ENCODE measurements at regions not wholly inside any gene's neighbourhood (a gene's known extent, or its start where the extent isn't known, plus 50 kb on each side); places are given as distances from the start of the nearest gene placed in this dataset.

GRCh38 chr3:107907996-107908395, 182.8 kb downstream of the CD47 start:
- Histone ChIP-seq H3K36me3 (no peaks in the 10 kb centered on the region), H3K27me3 (no peaks in the 10 kb centered on the region), H3K4me1 (no peaks in the 10 kb centered on the region), H3K4me3 (no peak overlapping the region), H3K9me3 (no peaks in the 10 kb centered on the region), H3K27ac (no peak overlapping the region)
- DNase-seq = no peak
- TF ChIP-seq CTCF (IDR thresholded peaks at IDR 0.05) (no peak), POLR2A (IDR thresholded peaks at IDR 0.05) (no peak)

GRCh38 chr3:107904536-107905066, 186.2 kb downstream of the CD47 start:
- DNase-seq = no peak
- no peaks in the 10 kb centered on the region for H3K9me3 ChIP-seq

GRCh38 chr3:107899990-107900651, 190.7 kb downstream of the CD47 start:
- no peaks in the 10 kb centered on the region for H3K9me3 ChIP-seq
- no peak overlapping the region for H3K4me3 ChIP-seq
- H3K27ac ChIP-seq = no peak overlapping the region
- no peaks in the 10 kb centered on the region for H3K27me3 ChIP-seq
- no peak for TF ChIP-seq CTCF (IDR thresholded peaks at IDR 0.05)
- no peak for TF ChIP-seq POLR2A (IDR thresholded peaks at IDR 0.05)
- no peak for DNase-seq
- no peaks in the 10 kb centered on the region for H3K36me3 ChIP-seq
- H3K4me1 ChIP-seq = no peaks in the 10 kb centered on the region

More at GRCh38 chr3:107904536-107905066, 186.2 kb downstream of the CD47 start:
- H3K27ac ChIP-seq = no peak overlapping the region
- no peaks in the 10 kb centered on the region for H3K27me3 ChIP-seq
- no peaks in the 10 kb centered on the region for H3K4me1 ChIP-seq
- H3K4me3 ChIP-seq = no peak overlapping the region
- TF ChIP-seq CTCF (IDR thresholded peaks at IDR 0.05) (no peak), POLR2A (IDR thresholded peaks at IDR 0.05) (no peak)
- no peaks in the 10 kb centered on the region for H3K36me3 ChIP-seq

GRCh38 chr3:107897471-107898061, 193.3 kb downstream of the CD47 start:
- Histone ChIP-seq H3K4me1 (no peaks in the 10 kb centered on the region), H3K9me3 (no peaks in the 10 kb centered on the region), H3K27ac (no peak overlapping the region), H3K36me3 (no peaks in the 10 kb centered on the region), H3K27me3 (no peaks in the 10 kb centered on the region), H3K4me3 (no peak overlapping the region)
- DNase-seq = no peak
- TF ChIP-seq POLR2A (IDR thresholded peaks at IDR 0.05) (no peak), CTCF (IDR thresholded peaks at IDR 0.05) (no peak)

- Histone ChIP-seq H3K4me3 (no peak overlapping the region), H3K36me3 (no peaks in the 10 kb centered on the region), H3K9me3 (no peaks in the 10 kb centered on the region), H3K4me1 (no peaks in the 10 kb centered on the region), H3K27ac (no peak overlapping the region), H3K27me3 (no peaks in the 10 kb centered on the region)
- no peak for TF ChIP-seq CTCF (IDR thresholded peaks at IDR 0.05)
- TF ChIP-seq POLR2A (IDR thresholded peaks at IDR 0.05) = no peak
- no peak for DNase-seq
Measured at GRCh38 chr3:107894998-107895397, 195.8 kb downstream of the CD47 start.

Measured in Peyer's patch (tissue), 4 donors.